GM12878 (cell line): ENCODE measurements at regions not wholly inside any gene's neighbourhood (a gene's known extent, or its start where the extent isn't known, plus 50 kb on each side); places are given as distances from the start of the nearest gene placed in this dataset.

Source experiments
- ATAC-seq: fragments of 200-7000 bp; cut with Tn5 transposase; 3 replicates; pipeline ENCODE4 v1.9.1; 2020; ENCODE audit warnings: mild to moderate bottlenecking, moderate library complexity
- BruUV-seq: library from RNA; stranded (reverse); fragments of 400-500 nt; replicated peaks from 2 replicates; lab custom pipeline; 2021; lab: Mats Ljungman, UMichigan
- CTCF ChIA-PET: fragments of 300-600 bp; sonication (Branson Sonifier 250); formaldehyde crosslinking; extraction: SDS; loops from one replicate; lab custom pipeline; 2021; ENCODE audit warnings: inconsistent platforms; lab: Yijun Ruan, JAX
- POLR2A ChIA-PET: fragments of 350-600 bp; formaldehyde crosslinking; extraction: SDS; loops from one replicate; lab custom pipeline; 2021; ENCODE audit warnings: inconsistent platforms; lab: Charles Lee
- RAD21 ChIA-PET: fragments of 300-600 bp; sonication (Branson Sonifier 250); formaldehyde crosslinking; loops from one replicate; lab custom pipeline; 2023; ENCODE audit warnings: antibody characterized with exemption; ENCODE audit not compliant: unreplicated experiment; lab: Charles Lee
- SMC1A ChIA-PET: fragments of 300-600 bp; sonication (Branson Sonifier 250); formaldehyde crosslinking; loops from one replicate; lab custom pipeline; 2023; ENCODE audit not compliant: unreplicated experiment, uncharacterized antibody; lab: Charles Lee
- DNase-seq: peaks from one replicate; pipeline ENCODE4 v3.0.0-alpha.2; 2011; ENCODE audit warnings: low read depth, low spot score
- FAIRE-seq: peaks from 3 replicates; lab custom pipeline; 2011; peaks lifted over from hg19 to GRCh38; lab: Jason Lieb, UNC
- H2AFZ ChIP-seq: 2 replicates; pipeline ENCODE4 v1.6.0; 2011; ENCODE audit warnings: low read depth, low read length, control low read depth; ENCODE audit not compliant: control insufficient read depth
- H3K27ac ChIP-seq: 2 replicates; pipeline ENCODE4 v1.5.1; 2011; ENCODE audit warnings: control low read depth; ENCODE audit not compliant: control insufficient read depth, insufficient read depth
- H3K27me3 ChIP-seq, 2 experiments: replicated peaks in 1 of 2; 2 replicates each; pipeline versions ENCODE4 v1.6.0 to v1.6.1; 2011; ENCODE audit warnings: low read length in 1 of 2; ENCODE audit not compliant: control insufficient read depth in 2 of 2, insufficient read depth in 2 of 2
- H3K36me3 ChIP-seq, 2 experiments: 2 replicates each; pipeline ENCODE4 v1.5.1; 2011; ENCODE audit warnings: low read length in 1 of 2; ENCODE audit not compliant: control insufficient read depth in 2 of 2, insufficient read depth in 2 of 2
- H3K4me1 ChIP-seq: 2 replicates; pipeline ENCODE4 v1.6.1; 2011; ENCODE audit warnings: mild to moderate bottlenecking, low read length, moderate library complexity, mixed read lengths; ENCODE audit not compliant: control insufficient read depth, insufficient read depth
- H3K4me2 ChIP-seq: 2 replicates; pipeline ENCODE4 v1.6.0; 2011; ENCODE audit warnings: control low read depth; ENCODE audit not compliant: control insufficient read depth, insufficient read depth
- H3K4me3 ChIP-seq: fragments of 200-600 bp; sonication (generic); 2 replicates; pipeline ENCODE4 v1.5.1; 2016
- H3K79me2 ChIP-seq: 2 replicates; pipeline ENCODE4 v1.6.0; 2011; ENCODE audit warnings: low read length; ENCODE audit not compliant: control insufficient read depth, insufficient read depth
- H3K9ac ChIP-seq: 2 replicates; pipeline ENCODE4 v1.8.0; 2011; ENCODE audit warnings: low read length, control low read depth, mixed read lengths; ENCODE audit not compliant: control insufficient read depth, insufficient read depth
- H3K9me3 ChIP-seq: replicated peaks from 3 replicates; pipeline ENCODE4 v1.5.1; 2011; ENCODE audit warnings: mild to moderate bottlenecking, low read length; ENCODE audit not compliant: control insufficient read depth, insufficient read depth
- H4K20me1 ChIP-seq: 2 replicates; pipeline ENCODE4 v1.6.0; 2011; ENCODE audit not compliant: control insufficient read depth, insufficient read depth
- BCL3 ChIP-seq: IDR thresholded peaks from 2 replicates; pipeline ENCODE4 v1.6.1; 2011; ENCODE audit warnings: borderline replicate concordance, low read depth, mild to moderate bottlenecking, moderate library complexity, low read length; ENCODE audit not compliant: insufficient read depth, poor library complexity, severe bottlenecking
- CHD2 ChIP-seq: IDR thresholded peaks from 2 replicates; pipeline ENCODE4 v1.6.1; 2011; ENCODE audit warnings: low read depth, low read length, improper control_type of control experiment, borderline replicate concordance
- CREM ChIP-seq: IDR thresholded peaks from 2 replicates; pipeline ENCODE4 v1.6.1; 2014; ENCODE audit warnings: antibody characterized with exemption, low read depth
- E4F1 ChIP-seq: fragments of 450-650 bp; IDR thresholded peaks from 2 replicates; pipeline ENCODE4 v1.6.1; 2018; ENCODE audit warnings: borderline replicate concordance, mild to moderate bottlenecking; ENCODE audit not compliant: partially characterized antibody
- ETV6 ChIP-seq, 2 experiments: fragments of 450-650 bp in 1 of 2; IDR thresholded peaks in 1 of 2; conservative IDR thresholded peaks in 1 of 2; 2 replicates each; pipeline ENCODE4 v1.6.1; 2014; ENCODE audit warnings: antibody characterized with exemption in 1 of 2, borderline replicate concordance in 1 of 2, low read depth in 1 of 2, mild to moderate bottlenecking in 1 of 2, moderate library complexity in 1 of 2
- JUNB ChIP-seq: IDR thresholded peaks from 2 replicates; pipeline ENCODE4 v1.6.1; 2016; ENCODE audit warnings: antibody characterized with exemption, mild to moderate bottlenecking
- JUND ChIP-seq: IDR thresholded peaks from 2 replicates; pipeline ENCODE4 v1.6.1; 2012; ENCODE audit warnings: low read depth, mild to moderate bottlenecking, low read length, improper control_type of control experiment, moderate library complexity
- MXI1 ChIP-seq: fragments of 150-350 bp; IDR thresholded peaks from 2 replicates; pipeline ENCODE4 v1.6.1; 2011; ENCODE audit warnings: low read depth, mild to moderate bottlenecking, inconsistent platforms, low read length, improper control_type of control experiment
- NFXL1 ChIP-seq: fragments of 450-650 bp; IDR thresholded peaks from 2 replicates; pipeline ENCODE4 v1.6.1; 2017; ENCODE audit warnings: antibody characterized with exemption, mild to moderate bottlenecking, borderline replicate concordance
- NFYA ChIP-seq: IDR thresholded peaks from 2 replicates; pipeline ENCODE4 v1.6.1; 2011; ENCODE audit warnings: low read depth, mild to moderate bottlenecking, low read length, improper control_type of control experiment, borderline replicate concordance
- NRF1 ChIP-seq: conservative IDR thresholded peaks from 2 replicates; pipeline ENCODE4 v1.6.1; 2011; ENCODE audit warnings: mild to moderate bottlenecking, low read depth, low read length, improper control_type of control experiment
- PKNOX1 ChIP-seq: fragments of 450-650 bp; IDR thresholded peaks from 2 replicates; pipeline ENCODE4 v1.6.1; 2016; ENCODE audit warnings: mild to moderate bottlenecking
- RFX5 ChIP-seq: IDR thresholded peaks from 2 replicates; pipeline ENCODE4 v1.6.1; 2011; ENCODE audit warnings: low read depth, low read length, improper control_type of control experiment
- SMAD5 ChIP-seq: IDR thresholded peaks from 2 replicates; pipeline ENCODE4 v1.6.1; 2016; ENCODE audit warnings: antibody characterized with exemption, low read depth
- TCF12 ChIP-seq: IDR thresholded peaks from 2 replicates; pipeline ENCODE4 v1.6.1; 2011; ENCODE audit warnings: low read depth, mild to moderate bottlenecking, low read length
- in situ Hi-C: fragments of 300-500 bp; cut with MboI; formaldehyde crosslinking; loops from 9 replicates; pipeline ENCODE4 v1.14.3; 2018; ENCODE audit warnings: mixed read lengths
- intact Hi-C: fragments of 100-400 bp; cut with micrococcal nuclease; formaldehyde crosslinking; loops from one replicate; pipeline ENCODE4 v1.14.2; 2022; ENCODE audit not compliant: unreplicated experiment
- TF ChIP-seq, protein P1 (sequence below): IDR thresholded peaks from 2 replicates; pipeline ENCODE4 v1.6.1; 2011; ENCODE audit warnings: low read depth, mild to moderate bottlenecking, low read length, moderate library complexity, borderline replicate concordance; ENCODE audit errors: extremely low read depth

DNA sequence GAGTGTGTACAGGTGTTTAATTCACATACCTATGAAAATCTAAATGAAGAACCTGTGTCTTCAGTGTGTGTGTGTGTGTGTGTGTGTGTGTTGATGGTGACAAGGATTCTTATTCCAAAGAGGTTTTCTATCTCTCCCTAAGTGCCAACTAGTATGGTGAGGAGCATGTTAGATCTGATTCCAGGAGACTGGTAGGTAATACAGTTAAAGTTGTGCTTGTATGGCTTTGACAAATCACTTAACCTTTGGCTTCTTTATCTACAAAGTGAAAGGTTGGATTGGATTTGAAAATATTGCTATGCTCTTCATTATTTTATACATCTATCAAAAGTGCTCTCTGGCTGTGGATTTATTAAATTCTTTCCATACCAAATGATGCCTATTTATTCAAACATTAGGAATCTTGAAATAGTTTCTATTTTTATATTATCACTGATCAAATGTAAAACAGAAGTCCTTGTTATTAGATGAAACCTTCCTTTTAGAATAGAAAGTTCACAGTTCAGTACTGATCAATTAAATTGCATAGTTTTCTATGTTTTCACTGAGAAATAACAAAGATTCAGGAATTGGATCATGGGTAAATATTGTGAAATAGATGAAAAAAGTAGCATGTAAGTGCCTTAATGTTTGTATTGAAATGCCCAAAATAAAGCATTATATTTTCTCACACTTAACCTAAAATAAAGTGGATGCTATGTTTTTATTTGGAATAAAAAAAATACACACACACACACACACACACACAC, 84.4 kb upstream of the MLIP start:
- H3K4me2 ChIP-seq, result no peak overlapping the region
- intact Hi-C loops (no loop called here), in situ Hi-C loops (no loop called here)
- no peak overlapping the region for H3K4me3 ChIP-seq
- no peak overlapping the region for H3K9ac ChIP-seq
- H2AFZ ChIP-seq, result no peak overlapping the region
- no peaks in the 10 kb centered on the region for H3K27me3 ChIP-seq
- SMC1A ChIA-PET, result no interaction called here
- no peaks in the 10 kb centered on the region for H3K4me1 ChIP-seq
- TF ChIP-seq BCL3, result no peak
- no peak for TF ChIP-seq E4F1
- TF ChIP-seq JUND, result no peak
- TF ChIP-seq MXI1, result no peak
- no peak for TF ChIP-seq CHD2
- TF ChIP-seq NRF1, result no peak
- TF ChIP-seq, protein P1, sequence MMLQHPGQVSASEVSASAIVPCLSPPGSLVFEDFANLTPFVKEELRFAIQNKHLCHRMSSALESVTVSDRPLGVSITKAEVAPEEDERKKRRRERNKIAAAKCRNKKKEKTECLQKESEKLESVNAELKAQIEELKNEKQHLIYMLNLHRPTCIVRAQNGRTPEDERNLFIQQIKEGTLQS, result no peak
- no peak for TF ChIP-seq CREM
- no peak for TF ChIP-seq RFX5
- no peak for TF ChIP-seq SMAD5
- no peak for TF ChIP-seq NFXL1
- no peak for TF ChIP-seq TCF12
- TF ChIP-seq PKNOX1, result no peak
- TF ChIP-seq NFYA, result no peak
- TF ChIP-seq ETV6 (conservative IDR thresholded peaks at IDR 0.05 in 1 of 2, IDR thresholded peaks at IDR 0.05 in 1 of 2; ENCODE audit: borderline replicate concordance in 1 of 2, low read depth in 1 of 2), result no peak
- no peak for TF ChIP-seq JUNB
- H3K27ac ChIP-seq, result no peak overlapping the region
- H3K36me3 ChIP-seq, result no peaks in the 10 kb centered on the region
- POLR2A ChIA-PET, result no interaction called here
- DNase-seq (no peak), ATAC-seq (no peak), FAIRE-seq (no peak)
- no TSS peak for BruUV-seq
- RAD21 ChIA-PET, result no interaction called here
- CTCF ChIA-PET, result no interaction called here
- no peaks in the 10 kb centered on the region for H3K79me2 ChIP-seq
- H3K9me3 ChIP-seq, result no peaks in the 10 kb centered on the region
- no peaks in the 10 kb centered on the region for H4K20me1 ChIP-seq
